Superior temporal gyrus (tissue), 1 donor: ENCODE measurements at regions not wholly inside any gene's neighbourhood (a gene's known extent, or its start where the extent isn't known, plus 50 kb on each side); places are given as distances from the start of the nearest gene placed in this dataset.
"Not testable (repeated sequence)": the region's sequence is repeated elsewhere in the genome, so short reads cannot be mapped to it uniquely, and the experiment has no call there.

Experiments
- DNase-seq: peaks from one replicate; pipeline ENCODE4 v3.0.0-alpha.2; 2016; ENCODE audit errors: extremely low spot score

DNA sequence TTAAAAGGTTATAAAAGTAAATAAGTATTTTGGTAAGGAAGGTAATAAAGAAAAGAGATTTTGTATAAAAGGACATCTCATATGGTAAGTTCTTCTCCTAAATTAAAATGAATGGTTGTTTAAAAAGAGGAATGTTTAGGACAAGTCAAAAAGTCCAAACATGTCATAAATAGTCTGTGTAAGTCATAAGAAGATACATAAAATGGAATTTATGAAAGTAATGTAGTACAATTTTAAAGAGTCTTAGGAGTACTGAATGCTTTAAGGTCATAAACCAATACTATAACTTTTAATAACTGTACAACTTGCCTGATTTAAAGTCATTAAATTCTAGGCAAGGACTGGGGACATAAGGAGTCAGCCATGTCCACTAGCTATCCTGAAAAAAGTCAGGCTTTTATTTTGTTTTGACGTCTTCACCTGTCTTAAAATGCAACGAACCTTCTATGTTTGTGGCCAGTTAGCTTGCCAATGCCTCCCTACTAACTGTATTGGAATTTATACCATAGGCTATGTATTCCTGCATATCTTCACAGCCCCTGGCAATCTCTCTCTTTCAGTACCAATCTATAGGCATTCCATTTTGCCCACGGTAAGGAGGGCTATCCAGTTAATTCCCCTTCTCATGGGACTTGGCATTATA, 312.3 kb upstream of the LRRTM4 start:
- no peak for DNase-seq

DNA sequence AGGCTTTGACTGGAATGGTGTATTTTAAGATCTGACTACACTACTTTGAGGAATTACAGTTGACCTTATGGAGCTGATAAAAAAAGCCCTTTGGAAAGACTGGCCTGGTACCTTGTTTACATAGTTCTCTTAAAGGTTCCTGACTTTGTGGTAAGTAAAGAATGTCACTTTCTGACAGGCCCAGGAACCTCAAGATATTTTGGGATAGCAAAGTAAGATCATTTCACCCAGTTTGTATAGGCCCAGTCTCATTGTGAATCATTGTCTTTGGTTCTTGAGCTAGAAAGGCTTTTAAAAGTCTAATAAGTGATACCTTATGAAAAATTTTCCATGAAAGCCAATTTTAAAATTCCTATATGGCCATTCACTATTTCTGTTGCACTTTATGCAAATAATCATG, 316.3 kb upstream of the LRRTM4 start:
- no peak for DNase-seq

DNA sequence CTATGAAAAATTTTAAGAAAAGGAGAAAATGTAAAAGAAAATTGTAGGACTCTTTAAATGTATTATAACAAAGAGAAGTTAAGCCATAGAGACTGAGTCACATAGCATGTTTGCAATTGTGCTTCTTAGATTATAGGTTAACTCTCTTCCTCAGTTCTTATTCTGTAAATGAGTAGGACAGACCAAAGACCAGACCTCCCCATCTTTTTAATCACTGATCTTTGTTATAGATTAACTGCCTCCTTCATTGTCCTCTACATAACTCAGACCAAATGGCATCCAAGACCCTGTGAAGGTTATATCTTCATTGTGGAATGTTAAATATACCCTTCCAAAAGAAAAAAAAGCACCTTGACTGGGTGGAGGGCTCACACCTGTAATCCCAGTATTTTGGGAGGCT, 316.9 kb upstream of the LRRTM4 start:
- no peak for DNase-seq

DNA sequence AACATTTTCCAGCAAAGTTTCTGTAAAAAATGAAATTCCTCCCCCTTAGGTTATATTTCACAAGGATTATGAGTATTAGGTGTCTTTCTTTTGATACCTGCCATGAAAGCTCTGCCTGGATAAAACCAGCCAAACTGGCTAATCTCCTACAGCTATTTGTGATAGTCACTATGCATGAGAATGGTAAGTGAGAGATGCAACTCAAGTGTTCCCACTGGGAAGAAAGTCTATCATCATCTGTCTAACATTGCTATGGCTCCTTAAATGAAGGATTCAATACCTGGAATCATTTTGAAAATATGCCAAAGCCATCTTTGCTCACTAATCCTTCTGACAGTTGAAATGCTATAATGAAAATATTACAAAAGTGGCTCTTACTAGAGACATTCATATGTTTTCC, 339.9 kb upstream of the LRRTM4 start:
- DNase-seq, result no peak

DNA sequence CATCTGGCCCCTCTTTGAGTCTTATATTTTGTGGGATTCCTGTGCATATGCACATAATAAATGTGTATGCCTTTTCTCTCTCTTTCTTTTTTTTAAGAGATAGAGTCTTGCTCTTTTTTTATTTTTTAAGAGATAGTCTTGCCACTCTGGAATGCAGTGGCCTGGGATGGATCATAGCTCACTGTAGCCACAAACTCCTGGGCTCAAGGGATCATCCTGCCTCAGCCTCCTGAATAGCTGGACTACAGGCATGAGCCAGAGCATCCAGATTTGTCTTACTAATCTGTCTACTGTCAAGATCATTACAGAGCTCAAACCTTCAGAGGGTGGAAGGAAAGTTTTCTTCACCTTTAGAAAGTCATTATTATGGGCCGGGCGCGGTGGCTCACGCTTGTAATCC, 342.2 kb upstream of the LRRTM4 start:
- DNase-seq, result no peak

DNA sequence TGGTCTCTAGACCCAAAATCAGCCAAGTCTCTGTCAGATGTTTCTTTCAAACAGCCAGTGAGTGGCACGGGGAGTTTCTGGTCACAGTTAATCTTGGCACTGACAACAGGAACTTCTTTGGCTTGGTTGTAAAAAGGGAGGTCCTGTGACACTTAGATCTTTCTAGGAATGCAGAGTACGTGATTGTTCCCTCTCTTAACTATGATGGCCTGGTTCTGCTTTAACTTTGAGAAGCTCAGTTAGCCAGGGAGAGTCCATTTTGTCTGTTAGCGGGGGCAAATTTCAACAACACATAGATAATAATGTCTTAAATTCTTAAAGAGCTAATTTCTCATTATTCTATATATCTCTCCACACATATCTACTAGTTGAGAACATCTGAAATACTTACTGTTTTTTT, 344.5 kb upstream of the LRRTM4 start:
- no peak for DNase-seq

DNA sequence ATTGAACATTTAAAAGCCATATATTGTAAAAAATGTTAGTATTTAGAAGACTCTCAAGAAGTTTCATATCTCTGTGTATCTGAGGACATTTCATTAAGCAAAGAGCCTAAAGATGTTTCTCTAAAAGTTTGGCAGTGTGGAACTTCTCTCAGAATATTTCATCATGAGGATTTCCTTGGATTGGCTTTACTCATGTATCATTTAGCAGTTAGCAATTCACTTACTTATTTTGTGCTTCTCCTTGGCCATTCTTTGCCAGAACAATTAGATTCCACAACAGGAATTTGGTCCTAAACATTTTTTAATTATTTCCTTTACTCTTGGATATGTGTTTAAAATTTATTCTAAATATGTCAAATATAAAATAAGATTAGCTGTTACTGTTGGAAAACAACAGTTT, 345.0 kb upstream of the LRRTM4 start:
- no peak for DNase-seq

DNA sequence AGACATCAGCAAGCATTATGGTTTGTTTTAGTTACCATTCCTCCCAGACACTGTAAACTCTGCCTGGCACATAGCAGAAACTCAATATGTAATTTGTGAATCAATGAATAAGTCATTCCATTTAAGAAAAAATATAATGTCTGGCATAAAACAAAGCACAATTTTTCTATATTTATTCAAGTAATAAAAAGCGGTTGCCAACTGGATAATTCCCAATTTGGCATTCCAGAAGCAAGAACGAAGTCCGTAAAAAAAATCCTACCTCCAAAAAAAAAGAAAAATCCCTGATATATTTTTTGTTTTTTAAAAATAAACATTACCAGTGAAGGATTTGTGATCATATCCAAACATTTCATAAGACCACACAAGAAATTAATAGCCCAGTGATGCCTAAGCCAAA, 351.3 kb upstream of the LRRTM4 start:
- DNase-seq, result no peak

DNA sequence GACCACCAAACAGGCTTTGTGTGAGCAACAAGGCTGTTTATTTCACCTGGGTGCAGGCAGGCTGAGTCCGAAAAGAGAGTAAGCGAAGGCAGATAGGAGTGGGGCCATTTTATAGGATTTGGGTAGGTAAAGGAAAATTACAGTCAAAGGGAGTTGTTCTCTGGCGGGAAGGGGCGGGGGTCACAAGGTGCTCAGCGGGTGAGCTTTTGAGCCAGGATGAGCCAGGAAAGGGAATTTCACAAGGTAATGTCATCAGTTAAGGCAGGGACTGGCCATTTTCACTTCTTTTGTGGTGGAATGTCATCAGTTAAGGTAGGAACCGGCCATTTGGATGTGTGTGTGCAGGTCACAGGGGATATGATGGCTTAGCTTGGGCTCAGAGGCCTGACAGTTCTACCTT, 378.0 kb upstream of the LRRTM4 start:
- not testable (repeated sequence) for DNase-seq

DNA sequence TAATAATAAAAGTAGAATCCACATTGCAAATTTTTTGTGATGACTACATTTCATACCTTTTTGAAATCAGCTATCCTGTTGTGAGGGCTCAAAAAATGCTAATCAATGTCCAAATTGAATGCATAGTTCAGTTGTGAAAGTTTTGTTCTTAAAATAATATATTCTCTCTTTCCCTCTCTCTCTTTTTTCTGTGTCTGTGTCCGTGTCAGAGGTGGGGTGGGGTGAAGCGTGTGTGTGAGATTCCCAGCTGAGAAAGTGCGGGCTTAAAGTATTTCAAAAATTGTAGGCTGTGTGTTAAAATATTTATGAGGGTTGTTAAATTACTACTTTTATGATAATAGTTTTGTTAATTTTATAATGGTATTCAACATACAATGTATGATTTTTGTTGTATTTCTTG, 388.0 kb upstream of the LRRTM4 start:
- DNase-seq, result no peak

DNA sequence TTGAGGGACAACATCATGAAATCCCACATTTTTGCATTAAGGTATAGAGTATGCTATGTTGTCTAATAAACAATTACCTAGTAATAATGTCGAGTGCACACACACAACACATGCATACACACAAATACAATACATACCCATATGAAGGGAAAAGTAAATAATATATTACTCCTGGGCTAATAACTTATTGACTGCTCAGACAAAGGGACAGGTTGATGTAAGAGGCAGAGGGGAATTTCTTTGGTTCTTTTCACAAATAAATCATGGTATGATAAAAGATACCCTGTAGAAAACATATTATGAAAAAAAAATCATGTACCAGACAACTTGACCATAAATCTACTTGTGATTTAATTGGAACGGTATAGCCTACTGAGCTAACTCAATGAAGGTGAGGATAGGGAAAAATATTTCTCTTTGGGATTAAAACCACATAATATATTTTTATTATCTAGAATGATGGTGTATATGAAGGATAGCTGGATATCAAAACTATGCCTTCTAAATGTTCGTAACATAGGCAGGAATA, 398.7 kb upstream of the LRRTM4 start:
- DNase-seq, result no peak

DNA sequence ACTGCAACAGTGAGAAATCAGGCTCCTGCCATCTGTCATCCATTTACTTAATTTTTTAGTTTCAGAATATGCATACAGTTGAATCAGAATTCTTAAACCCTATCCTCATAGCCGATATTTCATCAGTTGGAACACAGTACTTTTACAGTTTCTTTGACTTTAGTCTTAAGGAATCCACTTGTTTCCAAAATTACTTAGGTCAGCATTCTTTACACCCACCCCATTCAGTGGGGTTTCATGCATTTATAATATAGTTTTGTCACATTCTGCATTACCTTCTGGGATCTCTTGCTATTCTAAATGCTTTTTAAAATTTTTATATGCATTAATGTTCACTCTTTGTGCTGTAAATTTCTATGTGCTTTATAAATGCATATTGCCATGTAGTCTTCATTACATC, 400.4 kb upstream of the LRRTM4 start:
- no peak for DNase-seq

DNA sequence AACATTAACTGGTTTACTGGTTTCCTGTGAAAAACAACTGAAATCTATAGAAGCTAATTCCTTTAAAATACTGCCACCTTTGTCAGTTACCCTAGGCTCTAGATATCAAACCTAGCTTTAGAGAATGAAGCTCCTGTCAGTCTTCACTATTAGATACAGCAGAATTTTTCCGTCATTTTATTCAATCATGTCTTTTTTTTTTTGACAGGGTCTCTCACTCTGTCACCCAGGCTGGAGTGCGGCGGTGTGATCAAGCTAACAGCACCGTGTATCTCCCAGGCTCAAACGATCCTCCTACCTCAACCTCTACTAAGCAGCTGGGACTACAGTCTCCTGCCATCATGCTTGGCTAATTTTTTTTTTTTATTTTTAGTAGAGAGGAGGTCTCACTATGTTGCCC, 415.2 kb upstream of the LRRTM4 start:
- DNase-seq, result no peak

DNA sequence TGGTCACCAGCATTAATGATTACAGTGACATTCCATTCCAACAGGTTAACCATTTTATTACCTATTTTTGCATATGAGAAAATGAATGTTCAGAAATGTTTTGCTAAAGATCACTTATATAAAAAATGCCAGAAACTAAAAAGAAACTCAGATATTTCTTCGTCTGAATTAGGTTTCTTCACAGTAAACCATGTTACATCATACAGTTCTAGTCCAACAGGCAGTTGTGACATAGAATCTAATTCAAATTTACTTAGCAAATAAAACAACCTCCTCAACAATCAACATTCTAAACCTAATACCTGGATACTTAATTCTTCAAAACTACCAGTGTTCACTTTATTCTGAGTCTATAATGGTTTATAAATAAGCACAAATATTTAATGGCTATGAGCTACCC, 416.3 kb upstream of the LRRTM4 start:
- DNase-seq, result no peak

DNA sequence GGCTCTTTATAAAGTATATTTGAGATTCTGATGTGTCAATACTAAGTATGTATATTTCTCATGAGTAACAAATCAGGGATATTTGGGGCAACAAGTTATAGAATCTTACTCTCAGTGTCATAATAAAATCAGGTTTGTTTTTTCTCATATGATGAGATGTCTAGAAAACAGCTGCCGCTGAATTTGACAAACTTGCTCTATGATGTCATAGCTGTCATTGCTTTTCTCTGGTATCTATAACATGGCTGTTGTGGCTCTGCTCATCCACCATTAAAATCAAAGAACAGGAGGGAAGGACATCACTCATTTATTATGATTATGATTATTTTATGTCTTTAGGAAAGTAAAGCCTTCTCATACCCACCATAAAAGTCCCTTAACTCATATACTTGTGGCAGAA, 417.2 kb upstream of the LRRTM4 start:
- DNase-seq, result no peak

DNA sequence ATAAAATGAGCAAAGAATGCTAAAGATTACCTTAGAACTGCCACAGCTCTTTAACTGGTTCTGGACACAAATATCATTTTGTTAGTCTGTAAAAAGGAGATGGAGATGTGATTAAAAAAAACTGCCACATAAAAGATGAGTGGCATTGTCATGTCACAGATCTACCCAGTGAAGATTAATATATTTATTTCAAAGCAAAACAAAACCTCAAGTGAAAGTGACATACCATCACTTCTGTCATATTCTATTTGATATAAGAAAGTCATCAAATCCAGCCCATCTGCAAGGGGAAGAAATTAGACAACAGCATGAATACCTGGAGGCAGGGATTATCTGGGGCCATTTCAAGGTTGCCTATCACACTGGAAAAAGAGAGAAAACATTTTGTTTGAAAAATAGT, 417.6 kb upstream of the LRRTM4 start:
- DNase-seq, result no peak

DNA sequence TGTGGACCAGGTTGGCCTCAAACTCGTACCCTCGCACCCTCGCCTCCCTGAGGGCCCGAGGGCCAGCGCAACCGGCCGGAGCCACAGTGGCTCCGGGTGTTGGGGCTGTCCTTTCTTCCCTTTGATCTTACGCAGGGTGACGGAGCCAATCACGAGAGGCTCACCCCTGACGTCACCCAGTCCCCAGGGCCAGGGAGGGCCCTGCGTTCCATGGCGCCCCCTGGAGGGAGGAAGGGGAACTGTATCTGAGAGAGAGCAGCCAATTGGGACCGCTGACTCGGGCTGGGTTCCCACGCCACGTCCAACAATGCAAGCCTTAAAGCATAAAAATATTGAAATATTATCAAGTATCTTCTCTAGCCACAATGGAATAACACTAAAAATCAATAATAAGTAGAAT, 432.8 kb upstream of the LRRTM4 start:
- no peak for DNase-seq

DNA sequence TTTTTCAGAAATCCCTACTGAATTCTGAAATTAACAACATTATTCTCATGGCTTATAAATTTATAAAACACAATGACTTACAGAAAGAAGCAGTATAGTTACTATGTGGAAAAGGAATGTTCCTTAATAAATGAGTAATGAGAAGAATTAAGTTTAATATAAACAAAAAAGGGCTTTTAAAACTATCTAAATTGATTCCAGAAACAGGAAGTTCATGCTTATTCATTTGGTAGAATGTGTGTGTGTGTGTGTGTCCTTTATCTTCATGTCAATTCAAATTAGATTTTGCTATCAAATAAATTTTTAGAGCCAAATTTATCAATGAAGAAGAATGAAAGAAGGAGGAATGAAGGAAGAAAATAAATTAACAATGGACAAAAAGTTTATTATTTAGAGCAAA, 440.8 kb upstream of the LRRTM4 start:
- no peak for DNase-seq

DNA sequence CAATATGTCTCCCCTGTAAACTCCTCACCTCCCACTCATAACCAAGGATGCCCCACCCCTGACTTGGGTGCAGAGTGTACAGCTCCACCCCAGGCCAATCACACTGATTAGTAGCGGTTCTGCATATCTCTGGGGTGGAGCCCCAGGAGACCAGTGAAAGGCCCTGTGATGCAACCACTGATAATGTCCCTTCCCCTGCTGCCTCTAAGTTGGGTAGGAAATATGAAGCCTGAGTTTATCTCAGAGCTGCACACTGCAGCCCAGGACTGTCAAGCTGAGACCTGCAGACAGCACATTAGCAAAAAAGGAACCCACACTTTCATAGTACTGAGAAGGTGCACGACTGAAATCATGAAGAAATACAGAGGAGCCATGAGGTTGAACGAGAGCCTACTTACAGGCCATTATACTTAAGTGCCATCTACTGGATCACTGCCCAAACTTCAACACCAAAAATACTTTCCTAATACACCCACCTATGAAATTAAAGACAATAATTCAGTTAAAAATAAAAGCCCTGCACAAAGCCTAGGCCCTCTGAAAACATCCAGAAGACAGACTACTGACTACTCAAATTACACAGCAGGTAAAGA, 455.4 kb upstream of the LRRTM4 start:
- no peak for DNase-seq

DNA sequence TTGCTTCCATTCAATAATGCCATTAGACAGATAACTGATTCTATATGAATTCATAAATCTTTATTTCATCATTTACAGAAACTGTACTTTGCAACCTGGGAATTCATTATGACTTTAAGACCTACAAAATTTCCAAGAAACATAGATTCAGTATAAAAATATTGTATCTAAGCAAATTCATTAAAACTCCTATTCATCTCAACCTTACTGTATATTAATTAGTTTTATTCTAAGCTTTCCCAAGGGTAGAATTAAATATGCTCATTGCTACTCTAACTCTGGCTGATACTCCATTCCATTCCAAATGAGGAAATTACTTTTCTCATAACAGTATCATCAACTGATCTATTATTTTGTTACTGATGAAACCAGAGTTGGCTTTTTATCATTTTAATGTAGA, 473.0 kb upstream of the LRRTM4 start:
- DNase-seq, result no peak

DNA sequence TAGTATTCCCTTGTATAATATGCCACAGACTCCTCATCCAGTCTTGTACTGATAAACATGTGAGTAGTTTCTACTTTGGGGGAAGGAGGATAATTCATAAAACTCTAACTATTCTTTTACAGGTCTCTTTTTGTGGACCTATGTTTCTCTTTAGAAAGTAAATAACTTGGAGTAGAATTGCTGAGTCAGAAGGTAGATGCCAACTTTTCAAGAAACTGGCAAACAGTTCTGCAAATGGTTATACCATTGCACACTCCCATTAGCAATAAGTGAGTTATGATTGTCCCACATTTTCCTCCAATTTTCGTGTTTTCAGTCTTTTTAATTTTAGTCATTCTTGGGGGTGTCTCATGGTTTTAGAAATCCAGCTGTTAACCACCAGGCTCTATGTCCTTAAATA, 477.2 kb upstream of the LRRTM4 start:
- DNase-seq, result no peak

DNA sequence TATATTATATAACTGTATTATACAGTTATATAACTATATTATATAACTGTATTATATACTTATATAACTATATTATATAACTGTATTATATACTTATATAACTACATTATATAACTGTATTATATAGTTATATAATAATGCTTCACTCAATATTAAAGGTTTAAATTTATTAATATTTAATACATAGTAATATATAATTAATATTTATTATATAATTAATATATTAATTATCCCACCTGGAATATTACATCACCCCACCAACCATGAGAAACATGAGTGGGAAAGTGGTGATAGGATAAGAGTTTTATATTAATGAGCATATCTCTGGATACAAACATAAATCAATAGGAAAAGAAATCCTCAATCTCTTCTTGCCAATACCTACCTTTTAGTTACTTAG, 487.1 kb upstream of the LRRTM4 start:
- DNase-seq, result no peak

DNA sequence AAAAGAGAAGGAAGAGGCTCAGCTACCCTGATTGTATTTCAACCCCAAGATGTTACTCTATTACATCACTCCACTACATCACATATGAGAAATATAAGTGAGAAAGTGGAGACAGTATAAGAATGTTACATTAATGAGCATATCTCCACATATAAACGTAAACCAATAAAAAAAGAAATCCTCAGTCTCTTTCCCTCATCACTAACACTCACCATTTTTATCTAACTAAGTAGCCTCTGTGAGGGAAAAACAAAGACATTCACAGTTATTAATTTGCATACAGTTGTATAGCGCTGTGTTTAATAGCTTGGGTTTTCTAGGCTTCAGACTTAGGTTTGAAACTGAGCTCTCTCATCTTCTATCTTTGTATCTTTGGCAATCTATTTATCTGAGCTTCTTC, 489.1 kb upstream of the LRRTM4 start:
- peak; percentile 64 for DNase-seq

DNA sequence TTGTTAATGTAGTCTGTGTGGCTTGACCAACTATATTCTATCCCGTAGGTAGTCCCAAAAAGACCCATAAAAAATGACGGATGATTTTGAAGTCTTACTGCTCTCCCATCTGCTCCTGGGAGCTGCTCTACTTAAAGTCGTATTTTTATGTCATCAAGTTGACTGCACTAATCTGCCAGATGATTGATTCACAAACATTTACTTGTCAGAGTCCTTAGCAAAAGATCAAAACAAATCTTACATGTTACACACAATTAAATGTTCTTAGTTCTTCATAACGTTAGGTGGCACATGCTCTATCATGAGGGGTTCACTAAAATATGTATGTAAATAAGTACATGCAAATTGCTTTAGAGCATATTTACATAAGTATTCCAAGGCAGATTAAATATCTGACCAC, 498.3 kb upstream of the LRRTM4 start:
- DNase-seq, result no peak
